ENCODE measurements at regions not wholly inside any gene's neighbourhood (a gene's known extent, or its start where the extent isn't known, plus 50 kb on each side); places are given as distances from the start of the nearest gene placed in this dataset.

- Mint-ChIP-seq H3K27ac (no peak overlapping the region), H3K4me1 (ENCODE audit: low read depth) (no peaks in the 10 kb centered on the region), H3K9me3 (peaks cover 12% of the 10 kb centered on the region), H3K36me3 (ENCODE audit: low read depth) (no peaks in the 10 kb centered on the region), H3K4me3 (no peak overlapping the region), H3K27me3 (ENCODE audit: insufficient read depth) (no peaks in the 10 kb centered on the region)
- no peak for TF ChIP-seq CTCF (IDR thresholded peaks at IDR 0.05)
- no peak for DNase-seq
Observed at GRCh38 chr1:57616921-57617320, 193.1 kb upstream of the DAB1 start.

GRCh38 chr1:57615956-57616355 lies 192.1 kb upstream of the DAB1 start:
- no peaks in the 10 kb centered on the region for H3K4me1 Mint-ChIP-seq (ENCODE audit: low read depth)
- H3K27ac Mint-ChIP-seq: no peak overlapping the region
- no peak for DNase-seq
- H3K9me3 Mint-ChIP-seq: peaks cover 12% of the 10 kb centered on the region
- no peak overlapping the region for H3K4me3 Mint-ChIP-seq
- H3K36me3 Mint-ChIP-seq (ENCODE audit: low read depth): no peaks in the 10 kb centered on the region
- TF ChIP-seq CTCF (IDR thresholded peaks at IDR 0.05): no peak
- no peaks in the 10 kb centered on the region; the same call in 1 of the 2 replicates for H3K27me3 Mint-ChIP-seq (ENCODE audit: insufficient read depth)

- H3K4me1 Mint-ChIP-seq (ENCODE audit: low read depth): no peaks in the 10 kb centered on the region
- H3K27ac Mint-ChIP-seq: no peak overlapping the region
- no peaks in the 10 kb centered on the region for H3K36me3 Mint-ChIP-seq (ENCODE audit: low read depth)
- no peak overlapping the region for H3K4me3 Mint-ChIP-seq
- peaks cover 10% of the 10 kb centered on the region for H3K9me3 Mint-ChIP-seq
- no peak for DNase-seq
- no peak for TF ChIP-seq CTCF (IDR thresholded peaks at IDR 0.05)
- no peaks in the 10 kb centered on the region; the same call in 1 of the 2 replicates for H3K27me3 Mint-ChIP-seq (ENCODE audit: insufficient read depth)
Observed at GRCh38 chr1:57612833-57613232, 189.0 kb upstream of the DAB1 start.

GRCh38 chr1:57605933-57606332 lies 182.1 kb upstream of the DAB1 start:
- Mint-ChIP-seq H3K4me3 (no peak overlapping the region), H3K27ac (no peak overlapping the region), H3K4me1 (ENCODE audit: low read depth) (no peaks in the 10 kb centered on the region), H3K27me3 (ENCODE audit: insufficient read depth) (no peaks in the 10 kb centered on the region), H3K36me3 (ENCODE audit: low read depth) (no peaks in the 10 kb centered on the region), H3K9me3 (peaks cover 9% of the 10 kb centered on the region; the same call in 1 of the 2 replicates)
- TF ChIP-seq CTCF (IDR thresholded peaks at IDR 0.05): no peak
- DNase-seq: no peak

- Mint-ChIP-seq H3K4me3 (no peak overlapping the region), H3K4me1 (ENCODE audit: low read depth) (no peaks in the 10 kb centered on the region), H3K27me3 (ENCODE audit: insufficient read depth) (no peaks in the 10 kb centered on the region; the same call in 1 of the 2 replicates), H3K36me3 (ENCODE audit: low read depth) (no peaks in the 10 kb centered on the region), H3K9me3 (peaks cover 19% of the 10 kb centered on the region), H3K27ac (no peak overlapping the region)
- DNase-seq: no peak
- no peak for TF ChIP-seq CTCF (IDR thresholded peaks at IDR 0.05)
Observed at GRCh38 chr1:57603696-57604095, 179.8 kb upstream of the DAB1 start.

- no peak for TF ChIP-seq CTCF (IDR thresholded peaks at IDR 0.05)
- Mint-ChIP-seq H3K36me3 (ENCODE audit: low read depth) (no peaks in the 10 kb centered on the region), H3K9me3 (peaks cover 42% of the 10 kb centered on the region), H3K27me3 (ENCODE audit: insufficient read depth) (no peaks in the 10 kb centered on the region; the same call in 1 of the 2 replicates), H3K4me3 (no peak overlapping the region), H3K27ac (no peak overlapping the region), H3K4me1 (ENCODE audit: low read depth) (no peaks in the 10 kb centered on the region)
- DNase-seq: no peak
Observed at GRCh38 chr1:57600424-57600823, 176.6 kb upstream of the DAB1 start.

All from HFFc6 (cell line).